T47D (cell line): ENCODE measurements at regions not wholly inside any gene's neighbourhood (a gene's known extent, or its start where the extent isn't known, plus 50 kb on each side); places are given as distances from the start of the nearest gene placed in this dataset.

ENCODE experiments used
- DNase-seq, 2 experiments: peaks; one replicate each; pipeline versions ENCODE4 v3.0.0 to v3.0.0-alpha.2; 2011 to 2012; ENCODE audit warnings: low read depth in 1 of 2, low spot score in 1 of 2
- JUND ChIP-seq: IDR thresholded peaks from 2 replicates; pipeline ENCODE4 v1.6.1; 2012; ENCODE audit warnings: low read depth
- in situ Hi-C: cut with HindIII; loops from 2 replicates; pipeline ENCODE4 v1.10.0; 2016; ENCODE audit warnings: low sequenced_read_pairs, low pct_unique_long_range_greater_than_20kb

DNA sequence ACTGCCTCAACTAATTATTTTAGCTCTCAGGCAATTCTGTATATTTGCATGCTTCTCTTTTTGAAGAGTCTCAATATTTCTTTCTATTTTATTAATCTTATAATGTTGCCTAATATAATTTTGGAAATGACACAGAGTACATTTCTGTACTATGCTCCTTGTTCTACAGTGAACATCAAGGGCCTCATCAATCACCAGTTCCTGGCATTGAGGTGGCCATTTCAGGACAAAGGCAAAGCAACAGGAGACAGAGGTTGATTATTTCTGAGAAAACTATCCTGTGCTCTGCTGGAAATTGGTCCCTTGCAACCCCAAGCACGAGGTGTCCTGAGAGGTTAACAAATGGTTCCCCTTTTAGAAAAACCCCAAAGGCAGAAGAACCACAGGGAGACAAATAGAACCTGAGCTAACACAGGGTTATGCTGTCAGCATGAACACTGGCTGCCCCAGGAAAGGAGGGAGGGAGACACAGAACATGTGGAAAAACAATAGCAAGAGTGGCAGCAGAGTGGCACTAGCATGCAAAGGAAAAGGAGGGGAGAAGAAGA is 63.9 kb upstream of the VAV3 start:
- in situ Hi-C loops: no loop called here
- no peak for TF ChIP-seq JUND
- no peak for DNase-seq

DNA sequence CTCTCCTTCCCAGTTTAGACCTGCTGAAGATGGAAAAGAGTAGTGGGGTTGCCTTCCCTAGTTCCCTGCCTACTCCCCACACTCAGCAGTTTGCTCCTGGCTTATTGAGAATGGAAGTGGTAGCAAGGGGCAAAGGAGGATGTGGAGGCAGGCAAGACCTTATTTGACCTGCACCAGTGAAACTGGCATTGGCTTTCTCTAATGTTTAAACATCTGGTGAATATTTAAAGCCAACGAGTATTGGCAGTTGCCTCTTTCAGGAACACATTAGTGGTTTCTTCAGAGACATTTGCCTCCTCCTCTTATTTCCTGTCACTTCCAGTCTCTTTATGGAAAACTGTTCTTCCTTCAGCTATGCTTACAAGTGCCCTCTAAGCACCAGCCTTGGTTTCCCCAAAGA is 62.4 kb upstream of the VAV3 start:
- in situ Hi-C loops: no loop called here

DNA sequence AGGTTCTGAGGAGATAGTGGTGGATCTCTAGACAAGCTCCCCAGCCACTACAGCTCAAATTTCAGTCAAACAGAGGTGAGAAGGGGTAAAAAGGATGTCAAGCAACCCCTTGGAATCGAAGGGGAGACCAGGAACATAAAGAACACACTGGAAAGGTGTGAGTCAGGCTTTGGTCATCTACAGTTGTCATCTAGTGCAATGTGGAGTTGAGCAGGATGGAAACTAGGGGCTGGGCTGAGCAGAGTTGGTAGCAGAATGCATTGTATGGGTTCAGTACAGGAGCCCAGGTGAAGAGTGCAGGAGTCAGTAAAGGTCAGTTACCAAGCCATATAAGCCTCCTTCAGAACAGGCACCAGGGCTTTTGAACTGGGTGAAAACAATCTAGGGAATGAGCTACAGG is 52.7 kb upstream of the VAV3 start:
- no peak for TF ChIP-seq JUND
- in situ Hi-C loops: no loop called here
- no peak for DNase-seq

More for the DNA sequence above, 62.4 kb upstream of the VAV3 start:
- no peak for TF ChIP-seq JUND
- no peak for DNase-seq

DNA sequence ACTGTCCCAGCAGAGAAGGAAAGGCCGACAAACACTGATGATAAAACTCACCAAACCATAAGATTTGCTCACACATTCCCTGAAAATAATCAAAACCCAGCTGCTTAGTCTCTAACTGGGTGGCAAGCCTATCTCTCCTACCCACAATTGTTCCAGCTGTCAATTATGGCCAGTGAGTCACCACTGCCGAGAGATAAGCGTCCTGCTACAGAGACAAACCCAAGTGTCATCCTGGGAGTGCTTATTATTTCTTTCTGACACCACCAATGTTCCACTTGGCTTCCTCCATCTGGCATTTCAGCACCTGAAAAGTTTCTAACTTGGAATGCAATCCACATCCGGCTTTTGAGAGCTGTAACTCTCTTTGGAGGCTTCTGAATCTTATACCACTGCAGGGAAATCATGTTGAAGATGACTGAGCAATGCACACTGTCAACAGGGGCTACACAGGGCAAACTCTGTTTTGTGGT is 51.5 kb upstream of the VAV3 start:
- TF ChIP-seq JUND: no peak
- DNase-seq: no peak
- in situ Hi-C loops: no loop called here
